ENCODE measurements at regions not wholly inside any gene's neighbourhood (a gene's known extent, or its start where the extent isn't known, plus 50 kb on each side); places are given as distances from the start of the nearest gene placed in this dataset.
"Not testable (repeated sequence)": the region's sequence is repeated elsewhere in the genome, so short reads cannot be mapped to it uniquely, and the experiment has no call there.

DNA sequence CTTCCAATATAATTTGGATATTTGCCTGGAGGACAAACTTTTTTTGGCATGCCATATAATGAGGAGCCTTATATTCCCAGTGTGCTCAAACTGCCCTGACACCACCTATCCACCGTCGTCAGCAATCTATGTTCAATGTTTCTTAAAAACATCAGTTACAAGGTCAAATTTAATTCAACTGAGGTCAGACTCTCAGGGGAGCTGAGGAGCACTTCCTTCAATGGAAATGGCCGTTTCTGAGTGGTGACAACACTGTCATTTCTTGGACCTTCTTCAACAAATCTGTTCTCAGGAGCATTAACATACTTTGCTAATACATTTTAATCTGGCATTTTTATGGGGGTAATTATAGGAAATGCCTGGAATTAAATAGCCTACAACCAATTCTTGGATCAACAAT lies 90.8 kb upstream of the FBXO28 start:
- DNase-seq, result not testable (repeated sequence)

DNA sequence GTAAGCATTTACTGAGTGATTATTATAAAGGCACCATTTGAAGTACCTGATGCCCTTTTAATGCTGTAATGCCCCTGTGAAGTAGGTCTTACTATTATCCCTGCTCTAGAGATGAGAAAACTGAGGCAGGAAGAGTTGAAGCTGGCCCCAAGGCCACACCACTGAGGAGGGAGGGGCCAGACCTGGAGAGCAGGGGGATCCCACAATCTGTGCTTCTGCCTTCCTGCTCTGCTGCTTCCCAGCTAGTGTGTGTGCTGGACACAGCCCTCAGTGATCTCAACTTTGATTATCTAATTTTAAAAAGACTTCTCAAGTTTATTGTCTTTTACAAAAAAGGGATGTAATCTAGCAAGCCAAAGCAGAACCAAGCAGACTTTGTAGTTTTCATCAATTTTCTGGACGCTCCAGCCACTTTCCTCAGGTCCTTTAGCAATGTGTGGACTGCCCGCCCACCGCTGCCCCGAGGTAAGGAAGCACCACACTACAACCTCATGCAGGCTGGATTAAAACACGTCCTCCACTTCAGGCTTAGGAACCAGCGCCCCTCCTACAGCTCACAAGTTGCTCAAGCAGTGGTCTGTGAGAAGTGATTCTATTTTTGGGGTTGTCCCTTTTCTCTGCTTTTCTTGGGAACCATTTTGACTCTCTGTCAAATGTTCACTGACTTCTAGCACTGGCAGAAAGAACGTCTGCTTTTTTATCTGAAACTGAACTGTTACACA lies 91.5 kb upstream of the FBXO28 start:
- not testable (repeated sequence) for DNase-seq

DNA sequence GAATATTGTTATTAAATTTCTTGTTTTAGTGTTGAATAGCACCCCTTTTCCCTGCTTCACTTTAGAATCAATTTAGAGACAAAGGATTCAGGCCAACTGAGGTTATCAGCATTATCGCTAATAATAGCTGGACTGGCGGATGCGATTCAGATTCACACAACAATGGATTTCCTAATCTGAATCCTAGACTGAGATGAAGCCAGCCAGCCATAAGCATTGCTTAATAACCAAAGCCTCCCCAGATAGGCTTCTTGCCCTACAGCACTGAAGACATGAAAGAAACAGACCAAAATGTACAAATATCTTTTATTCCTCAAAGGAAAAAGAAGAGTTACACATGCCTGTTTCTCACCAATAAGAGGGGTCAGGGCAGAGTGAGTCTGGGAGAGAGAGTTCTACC lies 94.0 kb upstream of the FBXO28 start:
- not testable (repeated sequence) for DNase-seq

DNA sequence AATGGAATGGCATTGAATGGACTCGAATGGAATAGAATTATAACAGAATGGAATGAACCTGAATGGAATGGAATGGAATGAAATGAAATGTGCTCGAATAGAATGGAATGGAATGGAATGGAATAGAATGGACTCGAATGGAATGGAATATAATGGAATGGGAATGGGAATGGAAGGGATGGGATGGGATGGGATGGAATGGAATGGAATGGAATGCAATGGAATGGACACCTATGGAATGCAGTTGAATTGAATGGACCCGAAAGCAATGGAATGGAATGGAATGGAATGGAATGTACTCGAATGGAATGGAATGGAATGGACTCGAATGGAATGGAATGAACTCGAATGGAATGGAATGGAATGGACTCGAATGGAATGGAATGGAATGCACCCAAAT lies 98.1 kb upstream of the FBXO28 start:
- DNase-seq, result not testable (repeated sequence)

DNA sequence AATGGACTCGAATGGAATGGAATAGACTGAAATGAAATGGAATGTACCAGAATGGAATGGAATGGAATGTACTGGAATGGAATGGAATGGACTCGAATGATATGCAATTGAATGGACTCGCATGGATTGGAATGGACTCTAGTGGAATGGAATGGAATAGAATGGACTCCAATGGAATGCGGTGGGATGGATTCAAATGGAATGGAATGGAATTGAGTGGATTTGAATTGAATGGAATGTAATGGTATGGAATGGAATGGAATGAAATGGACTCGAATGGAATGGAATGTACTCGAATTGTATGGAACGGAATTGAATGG lies 99.6 kb upstream of the FBXO28 start:
- no peak for DNase-seq

DNA sequence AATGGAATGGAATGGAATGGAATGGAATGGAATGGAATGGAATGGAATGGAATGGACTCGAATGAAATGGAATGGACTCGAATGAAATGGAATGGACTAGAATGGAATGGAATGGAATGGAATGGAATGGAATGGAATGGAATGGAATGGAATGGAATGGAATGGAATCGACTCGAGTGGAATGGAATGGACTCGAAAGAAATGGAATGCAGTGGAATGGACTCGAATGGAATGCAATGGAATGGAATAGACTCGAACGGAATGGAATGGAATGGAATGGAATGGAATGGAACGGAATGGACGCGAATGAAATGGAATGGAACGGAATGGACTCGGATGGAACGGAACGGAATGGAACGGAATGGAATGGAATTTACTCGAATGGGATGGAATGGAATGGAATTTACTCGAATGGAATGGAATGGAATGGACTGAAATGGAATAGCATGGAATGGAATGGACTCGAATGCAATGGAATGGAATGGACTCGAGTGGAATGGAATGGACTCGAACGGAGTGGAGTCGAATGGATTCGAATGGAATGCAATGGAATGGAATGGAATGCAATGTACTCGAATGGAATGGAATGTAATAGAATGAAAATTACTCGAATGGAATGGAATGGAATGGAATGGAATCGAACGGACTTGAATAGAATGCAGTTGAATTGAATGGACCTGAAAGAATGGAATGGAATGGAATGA lies 100.1 kb upstream of the FBXO28 start:
- DNase-seq, result not testable (repeated sequence)

DNA sequence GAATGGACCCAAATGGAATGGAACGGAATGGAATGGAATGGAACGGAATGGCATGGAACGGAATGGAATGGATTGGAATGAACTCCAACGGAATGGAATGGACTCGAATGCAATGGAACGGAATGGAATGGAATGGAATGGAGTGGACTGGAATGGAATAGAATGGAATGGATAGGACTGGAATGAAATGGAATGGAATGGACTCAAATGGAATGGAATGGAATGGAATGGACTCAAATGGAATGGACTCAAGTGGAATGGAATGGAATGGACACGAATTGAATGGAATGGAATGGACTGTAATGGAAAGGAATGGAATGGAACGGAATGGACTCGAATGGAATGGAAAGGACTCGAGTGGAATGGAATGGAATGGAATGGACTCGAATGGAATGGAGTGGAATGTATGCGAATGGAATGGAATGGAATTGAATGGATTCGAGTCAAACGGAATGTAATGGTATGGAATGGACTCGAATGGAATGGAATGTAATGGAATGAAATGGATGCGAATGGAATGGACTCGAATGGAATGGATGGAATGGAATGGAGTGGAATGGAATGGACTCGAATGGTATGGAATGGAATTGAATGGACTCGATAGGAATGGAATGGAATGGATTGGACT lies 101.0 kb upstream of the FBXO28 start:
- DNase-seq, result not testable (repeated sequence)

DNA sequence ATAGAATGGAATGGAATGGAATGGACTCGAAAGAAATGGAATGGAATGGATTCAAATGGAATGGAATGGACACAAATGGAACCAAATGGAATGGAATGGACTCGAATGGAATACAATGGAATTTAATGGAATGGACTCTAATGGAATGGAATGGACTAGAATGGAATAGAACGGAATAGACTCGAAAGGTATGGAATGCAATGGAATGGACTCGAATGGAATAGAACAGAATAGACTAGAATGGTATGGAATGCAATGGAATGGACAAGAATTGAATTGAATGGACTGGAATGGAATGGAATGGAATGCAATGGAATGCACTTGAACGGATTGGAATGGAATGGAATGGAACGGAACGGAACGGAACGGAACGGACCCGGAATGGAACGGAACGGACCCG lies 101.7 kb upstream of the FBXO28 start:
- DNase-seq, result not testable (repeated sequence)

DNA sequence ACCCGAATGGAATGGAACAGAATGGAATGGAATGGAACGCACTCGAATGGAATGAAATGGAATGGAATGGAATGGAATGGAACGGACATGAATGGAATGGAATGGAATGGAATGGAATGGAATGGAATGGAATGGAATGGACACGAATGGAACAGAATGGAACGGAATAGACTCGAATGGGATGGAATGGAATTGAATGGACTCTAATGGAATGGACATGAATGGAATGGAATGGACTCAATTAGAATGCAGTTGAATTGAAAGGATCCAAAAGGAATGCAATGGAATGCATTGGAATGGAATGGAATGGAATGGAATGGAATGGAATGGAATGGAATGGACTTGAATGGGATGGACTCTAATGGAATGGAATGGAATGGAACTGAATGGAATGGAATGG lies 102.2 kb upstream of the FBXO28 start:
- not testable (repeated sequence) for DNase-seq

DNA sequence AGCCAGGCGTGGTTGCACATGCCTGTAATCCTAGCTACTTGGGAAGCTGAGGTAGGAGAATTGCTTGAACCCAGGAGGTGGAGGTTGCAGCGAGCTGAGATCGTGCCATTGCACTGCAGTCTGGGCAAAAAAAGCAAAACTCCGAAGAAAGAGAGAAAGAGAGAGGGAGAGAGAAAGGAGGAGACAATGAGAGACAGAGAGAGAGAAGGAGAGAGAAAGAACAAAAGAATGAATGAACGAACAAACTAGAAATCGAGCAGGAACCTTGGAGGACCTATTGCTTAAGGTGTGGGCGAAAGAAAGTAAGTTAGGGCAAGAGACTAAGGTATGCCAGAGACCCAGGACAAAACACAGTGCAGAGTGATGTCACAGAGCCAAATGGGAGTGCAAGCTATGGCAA lies 102.8 kb upstream of the FBXO28 start:
- DNase-seq, result not testable (repeated sequence)

DNA sequence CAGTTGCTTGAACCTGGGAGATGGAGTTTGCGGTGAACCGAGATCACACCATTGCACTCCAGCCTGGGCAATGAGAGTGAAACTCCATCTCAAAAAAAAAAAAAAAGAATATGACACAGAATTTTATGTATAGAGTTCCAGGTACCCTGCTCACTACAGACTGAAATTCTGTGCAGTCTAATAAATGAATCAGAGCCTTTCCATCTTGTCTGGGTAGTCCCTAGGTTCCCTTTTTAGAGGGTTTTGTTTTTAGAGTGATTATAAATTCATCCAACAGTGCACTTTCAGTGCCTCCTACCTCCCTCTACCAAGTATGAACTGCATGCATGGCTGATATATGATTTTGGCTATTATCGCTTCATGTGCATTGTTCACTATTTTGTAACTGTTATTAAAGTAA lies 107.9 kb upstream of the FBXO28 start:
- DNase-seq, result not testable (repeated sequence)

DNA sequence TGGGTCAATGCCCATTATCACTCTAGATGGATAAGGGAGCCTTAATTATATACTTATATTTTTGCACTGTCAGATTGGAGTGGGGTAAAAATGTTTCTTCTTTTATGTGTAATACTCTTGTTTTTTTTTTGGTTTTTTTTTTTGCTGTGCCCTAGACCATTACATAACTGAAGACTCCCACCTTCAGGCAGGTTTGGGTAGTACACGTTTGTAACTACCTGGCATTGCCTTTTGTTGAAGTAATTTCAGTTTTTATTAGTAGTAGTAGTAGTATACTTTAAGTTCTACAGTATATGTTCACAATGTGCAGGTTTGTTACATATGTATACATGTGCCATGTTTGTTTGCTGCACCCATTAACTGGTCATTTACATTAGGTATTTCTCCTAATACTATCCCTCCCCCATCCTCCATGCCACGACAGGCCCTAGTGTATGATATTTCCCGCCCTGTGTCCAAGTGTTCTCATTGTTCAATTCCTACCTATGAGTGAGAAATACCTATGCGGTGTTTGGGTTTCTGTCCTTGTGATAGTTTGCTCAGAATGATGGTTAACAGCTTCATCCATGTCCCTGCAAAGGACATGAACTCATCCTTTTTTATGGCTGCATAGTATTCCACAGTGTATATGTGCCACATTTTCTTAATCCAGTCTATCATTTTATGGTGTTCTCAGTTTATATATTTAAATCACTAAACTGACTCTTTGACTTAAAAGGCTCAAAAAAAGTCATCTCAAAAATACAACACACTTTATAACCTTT lies 109.2 kb upstream of the FBXO28 start:
- peak; percentile 12 for DNase-seq

DNA sequence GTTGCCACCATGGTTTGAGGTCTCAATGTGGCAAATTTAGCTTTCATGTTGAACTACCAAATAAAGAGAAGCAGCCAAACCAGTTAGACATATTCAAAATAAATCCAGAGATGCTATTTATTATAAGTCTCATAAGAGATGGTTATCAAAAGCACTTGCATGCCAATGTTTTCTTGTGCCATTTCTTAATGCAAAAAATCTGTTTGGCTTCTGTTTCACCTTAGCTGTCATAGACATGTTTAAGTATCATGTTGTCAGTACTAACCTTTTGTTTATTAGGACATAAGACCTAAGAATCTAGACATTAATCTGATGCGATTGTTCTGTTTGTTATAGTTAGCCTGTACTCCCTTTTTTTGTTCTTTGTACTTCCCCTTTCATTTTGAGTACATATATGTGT lies 110.0 kb upstream of the FBXO28 start:
- not testable (repeated sequence) for DNase-seq

DNA sequence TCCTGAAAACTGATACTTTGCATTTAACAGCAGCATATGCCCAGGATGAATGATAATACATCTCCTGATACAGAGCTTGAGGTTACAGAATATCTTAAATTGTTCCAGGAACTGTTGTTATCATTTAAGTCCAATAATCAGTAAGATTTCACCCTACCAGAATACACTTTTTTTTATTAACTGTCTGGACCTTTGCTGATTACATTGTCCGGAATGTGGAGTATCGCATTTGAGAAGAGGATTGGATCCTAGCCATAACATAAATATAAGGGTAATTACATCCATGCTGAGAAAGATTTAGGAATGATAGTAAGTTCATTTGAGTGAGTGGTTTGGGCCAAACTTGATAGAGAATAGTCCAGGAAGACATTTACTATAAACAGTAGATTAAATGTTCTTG lies 112.2 kb upstream of the FBXO28 start:
- DNase-seq, result not testable (repeated sequence)

DNA sequence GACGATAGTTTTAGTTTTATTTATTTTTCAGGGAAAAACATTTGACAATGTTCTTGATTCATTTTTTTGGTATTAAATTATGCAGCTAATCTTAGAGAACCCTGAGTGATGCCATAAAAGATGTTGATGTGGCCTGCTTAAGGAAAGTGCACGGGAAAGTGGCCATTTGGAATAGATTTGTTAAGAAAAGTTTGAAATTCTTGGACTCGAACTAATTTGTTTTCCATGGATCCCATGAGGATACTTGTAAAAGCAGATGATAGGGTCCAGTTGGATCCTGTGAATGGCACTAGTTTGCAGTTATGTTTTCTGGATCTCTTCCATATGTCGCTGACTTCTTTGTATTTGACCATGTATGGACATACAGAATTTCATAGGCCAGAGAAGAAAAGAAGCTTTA lies 114.2 kb upstream of the FBXO28 start:
- not testable (repeated sequence) for DNase-seq

DNA sequence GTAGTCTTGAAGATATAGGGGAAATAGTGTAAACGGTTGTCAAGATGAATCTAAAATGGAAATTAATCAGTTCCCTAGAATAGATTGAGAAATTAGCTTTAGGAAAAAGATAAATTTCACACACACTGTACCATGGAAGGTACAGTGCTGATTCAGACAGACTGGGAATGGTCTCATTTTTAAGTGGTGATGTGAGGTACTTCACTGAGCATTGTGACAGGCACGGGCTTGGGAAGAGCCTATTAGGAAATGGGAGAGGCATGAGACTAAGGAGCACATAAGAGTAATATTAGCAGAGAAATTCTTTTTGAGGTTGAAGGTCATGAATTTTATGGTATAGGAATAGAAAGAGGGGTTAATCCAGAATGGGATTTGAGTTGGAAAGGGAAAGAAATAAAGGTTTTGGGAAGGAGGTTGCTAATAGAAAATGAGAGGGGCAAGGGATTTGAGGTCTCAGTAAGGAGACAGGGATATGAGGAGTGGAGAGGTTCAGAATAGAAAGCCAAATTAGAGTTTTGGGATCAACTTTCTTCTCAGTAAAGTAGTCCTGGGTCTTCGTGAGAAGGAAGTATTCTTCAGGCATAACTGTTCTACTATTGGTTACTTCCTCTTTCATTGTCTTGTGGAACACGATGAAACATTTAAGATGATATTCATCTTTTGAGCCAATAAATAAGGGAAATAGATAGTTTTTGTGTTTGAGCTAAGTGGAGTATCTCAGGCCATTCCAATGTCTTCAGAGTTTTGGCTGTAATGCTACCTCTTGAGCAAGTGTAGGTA lies 115.0 kb upstream of the FBXO28 start:
- not testable (repeated sequence) for DNase-seq

DNA sequence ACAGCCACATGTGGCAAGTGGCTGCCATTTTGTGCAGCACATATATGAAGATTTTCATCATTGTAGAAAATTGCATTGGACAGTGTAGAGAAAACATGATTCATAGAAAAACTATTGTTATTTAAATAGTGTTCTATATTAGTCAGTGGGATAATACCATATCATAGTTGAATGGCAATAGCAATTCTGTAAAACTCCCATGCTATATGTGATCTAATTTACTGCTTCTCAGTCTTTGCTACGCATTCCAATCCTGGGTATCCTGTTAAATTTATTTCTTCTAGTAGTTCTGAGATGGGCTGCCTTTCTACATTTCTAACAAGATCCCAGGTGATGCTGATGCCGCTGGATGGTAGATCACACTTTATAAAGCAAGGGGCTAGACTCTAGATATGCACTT lies 117.5 kb upstream of the FBXO28 start:
- DNase-seq, result not testable (repeated sequence)

DNA sequence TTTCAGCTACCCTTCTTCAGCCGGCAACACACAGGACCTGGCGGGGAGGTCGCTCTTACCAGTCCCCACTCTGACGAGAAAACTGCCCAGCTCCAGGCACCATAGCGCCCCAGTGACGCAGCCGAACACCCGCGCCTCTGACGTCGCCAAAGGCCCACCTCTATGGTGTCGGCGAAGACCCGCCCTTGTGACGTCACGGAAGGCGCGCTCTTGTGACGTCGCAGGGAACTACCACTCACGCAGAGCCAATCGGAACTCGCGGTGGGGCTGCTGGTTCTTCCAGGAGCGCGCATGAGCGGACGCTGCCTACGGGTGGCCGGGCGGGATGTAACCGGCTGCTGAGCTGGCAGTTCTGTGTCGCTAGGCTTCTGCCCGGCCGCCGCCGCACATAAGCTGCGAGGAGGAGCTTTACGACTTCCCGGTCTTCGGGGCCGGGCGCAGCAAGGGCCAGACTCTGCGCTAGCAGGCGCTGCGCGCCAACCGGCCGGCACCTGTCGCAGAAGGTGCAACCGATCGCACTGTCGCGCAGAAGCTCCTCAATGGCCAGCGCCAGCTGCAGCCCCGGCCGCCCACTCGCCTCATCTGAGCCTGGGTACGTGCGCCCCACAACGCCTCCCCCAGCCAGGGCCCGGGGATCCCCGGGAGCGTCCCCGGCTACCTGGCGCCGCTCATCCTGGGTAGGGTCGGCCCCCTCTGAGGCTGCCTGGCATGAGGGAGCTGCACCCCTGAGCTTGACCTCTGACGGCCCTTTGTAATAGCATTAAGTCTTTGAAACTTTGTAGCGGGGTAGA lies 121.3 kb upstream of the FBXO28 start:
- DNase-seq, result peak; percentile 97

DNA sequence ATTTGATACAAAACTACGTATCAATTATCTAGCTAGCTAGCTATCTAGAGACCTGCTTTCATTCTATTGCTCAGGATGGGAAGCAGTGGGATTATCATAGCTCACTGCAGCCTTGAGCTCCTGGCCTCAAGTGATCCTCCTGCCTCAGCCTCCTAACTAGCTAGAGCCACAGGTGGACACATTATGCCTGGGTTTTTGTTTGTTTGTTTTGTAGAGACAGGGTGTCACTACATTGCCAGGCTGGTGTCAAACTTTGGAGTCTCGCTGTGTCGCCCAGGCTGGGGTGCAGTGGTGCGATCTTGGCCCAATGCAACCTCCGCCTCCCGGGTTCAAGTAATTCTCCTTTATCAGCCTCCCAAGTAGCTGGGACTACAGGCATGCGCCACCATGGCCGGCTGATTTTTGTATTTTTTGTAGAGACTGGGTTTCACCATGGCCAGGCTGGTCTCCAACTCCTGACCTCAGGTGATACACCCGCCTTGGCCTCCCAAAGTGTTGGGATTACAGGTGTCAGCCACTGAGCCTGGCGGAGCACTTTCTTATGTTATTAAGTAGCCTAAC lies 122.5 kb upstream of the FBXO28 start:
- not testable (repeated sequence) for DNase-seq

DNA sequence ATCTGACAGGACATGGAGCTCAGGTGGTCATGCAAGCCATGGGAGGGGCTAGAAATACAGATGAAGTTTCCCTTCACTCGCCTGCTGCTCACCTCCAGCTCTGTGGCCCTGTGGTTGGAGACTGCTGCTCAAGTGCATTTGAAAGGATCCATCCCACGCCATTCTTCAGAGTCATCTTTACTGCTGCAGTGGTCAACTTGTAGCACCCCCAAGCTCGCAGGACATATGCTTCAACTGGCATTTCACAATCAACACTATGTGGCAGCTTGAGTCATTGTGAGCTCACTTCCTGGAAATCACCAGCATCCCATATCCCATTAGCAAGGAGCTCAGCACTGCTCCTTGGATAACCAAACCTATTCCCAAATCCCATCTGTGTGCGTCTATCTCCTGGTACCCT lies 116.2 kb upstream of the TP53BP2 start:
- not testable (repeated sequence) for DNase-seq

DNA sequence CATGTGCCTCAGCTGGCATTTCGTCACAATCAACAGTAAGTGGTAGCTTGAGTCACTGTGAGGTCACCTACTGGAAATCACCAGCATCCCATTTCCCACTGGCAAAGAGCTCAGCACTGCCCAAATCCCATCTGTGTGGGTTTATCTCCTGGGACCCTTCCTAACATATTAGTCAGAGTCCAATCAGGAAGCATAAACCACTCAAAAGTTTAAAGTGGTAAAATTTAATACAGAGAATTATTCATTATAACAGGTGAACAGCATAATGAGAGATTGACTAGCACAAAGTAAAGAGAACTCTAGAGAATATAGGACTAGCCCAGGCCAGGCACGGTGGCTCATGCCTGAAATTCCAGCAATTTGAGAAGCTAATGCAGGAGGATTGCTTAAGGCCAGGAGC lies 107.1 kb upstream of the TP53BP2 start:
- not testable (repeated sequence) for DNase-seq

Measured in NCI-H1694 treated with DMSO at 0.1 percent for 48 hours (cell line).